SK-N-SH (cell line): ENCODE measurements at regions not wholly inside any gene's neighbourhood (a gene's known extent, or its start where the extent isn't known, plus 50 kb on each side); places are given as distances from the start of the nearest gene placed in this dataset.

Source experiments
- CTCF ChIA-PET: fragments of 300-600, 350-600 bp; formaldehyde crosslinking; extraction: SDS; loops from one replicate; lab custom pipeline; 2021; lab: Yijun Ruan, JAX
- POLR2A ChIA-PET: fragments of 350-600 bp; sonication (Branson Sonifier 250); formaldehyde crosslinking; extraction: SDS; loops from one replicate; lab custom pipeline; 2020; ENCODE audit warnings: antibody characterized with exemption, inconsistent platforms; lab: Yijun Ruan, JAX
- DNase-seq: peaks from one replicate; pipeline ENCODE4 v3.0.0; 2012
- H2AFZ ChIP-seq: fragments of 200-600 bp; sonication (generic); 2 replicates; pipeline ENCODE4 v1.8.1; 2016; ENCODE audit warnings: antibody characterized with exemption, mild to moderate bottlenecking, low read depth
- H3F3A ChIP-seq: fragments of 200-600 bp; sonication (generic); replicated peaks from 2 replicates; pipeline ENCODE3; 2016; ENCODE audit warnings: antibody characterized with exemption, mild to moderate bottlenecking; ENCODE audit not compliant: insufficient read depth
- H3K27ac ChIP-seq, 2 experiments: fragments of 200-500 bp in 1 of 2; fragments of 200-600 bp in 1 of 2; sonication (Bioruptor generic) in 1 of 2; sonication (generic), shearing (Covaris generic) in 1 of 2; 2 replicates each; pipeline versions ENCODE4 v1.5.1 to v1.6.1; 2014 to 2016; ENCODE audit warnings: low read depth in 2 of 2, inconsistent platforms in 1 of 2, low read length in 1 of 2, mild to moderate bottlenecking in 1 of 2, mixed read lengths in 1 of 2
- H3K27me3 ChIP-seq: fragments of 200-600 bp; sonication (generic), shearing (Covaris generic); 2 replicates; pipeline ENCODE4 v1.6.1; 2016; ENCODE audit warnings: mixed run types; ENCODE audit not compliant: insufficient read depth
- H3K36me3 ChIP-seq, 2 experiments: fragments of 200-500 bp in 1 of 2; fragments of 200-600 bp in 1 of 2; sonication (Bioruptor generic) in 1 of 2; sonication (generic) in 1 of 2; replicated peaks in 1 of 2; 2 replicates each; pipeline versions ENCODE3 to v1.5.1; 2014 to 2016; ENCODE audit warnings: low read length in 1 of 2, mild to moderate bottlenecking in 1 of 2; ENCODE audit not compliant: insufficient read depth in 2 of 2, control insufficient read depth in 1 of 2
- H3K4me1 ChIP-seq, 2 experiments: fragments of 200-500 bp in 1 of 2; fragments of 200-600 bp in 1 of 2; sonication (Bioruptor generic) in 1 of 2; sonication (generic), shearing (Covaris generic) in 1 of 2; 2 replicates each; pipeline versions ENCODE4 v1.5.1 to v1.6.1; 2014 to 2016; ENCODE audit warnings: low read depth in 1 of 2, low read length in 1 of 2, mixed run types in 1 of 2; ENCODE audit not compliant: insufficient read depth in 2 of 2, control insufficient read depth in 1 of 2
- H3K4me2 ChIP-seq: fragments of 200-600 bp; sonication (generic), shearing (Covaris generic); 2 replicates; pipeline ENCODE4 v1.6.1; 2017; ENCODE audit warnings: mixed run types
- H3K4me3 ChIP-seq, 2 experiments: fragments of 200-500 bp in 1 of 2; fragments of 200-600 bp in 1 of 2; sonication (Bioruptor generic) in 1 of 2; sonication (generic), shearing (Covaris generic) in 1 of 2; 2 replicates each; pipeline versions ENCODE4 v1.5.1 to v1.8.1; 2014 to 2016; ENCODE audit warnings: low read depth in 2 of 2, inconsistent platforms in 1 of 2, low read length in 1 of 2, mild to moderate bottlenecking in 1 of 2, mixed read lengths in 1 of 2, moderate library complexity in 1 of 2
- H3K79me2 ChIP-seq: fragments of 200-600 bp; sonication (generic); 2 replicates; pipeline ENCODE4 v1.8.1; 2017; ENCODE audit warnings: mild to moderate bottlenecking; ENCODE audit not compliant: insufficient read depth
- H3K9ac ChIP-seq: fragments of 200-600 bp; sonication (generic); 2 replicates; pipeline ENCODE4 v1.6.1; 2017; ENCODE audit warnings: mixed run types
- H3K9me2 ChIP-seq: fragments of 200-600 bp; sonication (generic); 2 replicates; pipeline ENCODE4 v1.6.1; 2017; ENCODE audit warnings: mixed run types
- H3K9me3 ChIP-seq: fragments of 200-600 bp; sonication (generic); 2 replicates; pipeline ENCODE4 v1.6.1; 2017; ENCODE audit warnings: mixed run types, mild to moderate bottlenecking, moderate library complexity
- H4K20me1 ChIP-seq: fragments of 200-600 bp; sonication (generic); 2 replicates; pipeline ENCODE4 v1.6.1; 2017; ENCODE audit warnings: mild to moderate bottlenecking, mixed run types; ENCODE audit not compliant: insufficient read depth
- CHD2 ChIP-seq: fragments of 150-350 bp; IDR thresholded peaks from 2 replicates; pipeline ENCODE4 v1.6.1; 2018; ENCODE audit warnings: low read length; ENCODE audit not compliant: partially characterized antibody
- CTCF ChIP-seq: fragments of 200-600 bp; sonication (generic); IDR thresholded peaks from 2 replicates; pipeline ENCODE4 v1.6.1; 2017; ENCODE audit warnings: antibody characterized with exemption, mild to moderate bottlenecking, moderate library complexity
- EP300 ChIP-seq, 2 experiments: IDR thresholded peaks; 2 replicates each; pipeline versions ENCODE4 v1.4.0 to v1.6.1; 2012; ENCODE audit warnings: borderline replicate concordance in 1 of 2, low read depth in 1 of 2, low read length in 1 of 2
- FOSL2 ChIP-seq: IDR thresholded peaks from 2 replicates; pipeline ENCODE4 v1.4.0; 2012; ENCODE audit warnings: low read depth, mild to moderate bottlenecking, moderate library complexity, borderline replicate concordance
- FOXM1 ChIP-seq: IDR thresholded peaks from 2 replicates; pipeline ENCODE4 v1.4.0; 2012; ENCODE audit warnings: low read depth, mild to moderate bottlenecking
- GABPA ChIP-seq: IDR thresholded peaks from 2 replicates; pipeline ENCODE4 v1.4.0; 2012; ENCODE audit warnings: low read depth, mild to moderate bottlenecking
- IRF3 ChIP-seq: fragments of 150-350 bp; IDR thresholded peaks from 2 replicates; pipeline ENCODE4 v1.6.1; 2016; ENCODE audit warnings: mild to moderate bottlenecking, low read depth, low read length
- MEF2A ChIP-seq: IDR thresholded peaks from 2 replicates; pipeline ENCODE4 v1.4.0; 2012; ENCODE audit warnings: low read depth, borderline replicate concordance
- NRF1 ChIP-seq: IDR thresholded peaks from 2 replicates; pipeline ENCODE4 v1.6.1; 2012; ENCODE audit warnings: low read depth, mild to moderate bottlenecking, low read length
- POLR2AphosphoS5 ChIP-seq: IDR thresholded peaks from 2 replicates; pipeline ENCODE4 v1.6.1; 2012; ENCODE audit warnings: low read depth, low read length
- RXRA ChIP-seq: IDR thresholded peaks from 2 replicates; pipeline ENCODE4 v1.4.0; 2012; ENCODE audit warnings: low read depth, mild to moderate bottlenecking, borderline replicate concordance
- SMC3 ChIP-seq: IDR thresholded peaks from 2 replicates; pipeline ENCODE4 v1.6.1; 2012; ENCODE audit warnings: low read depth, low read length, improper control_type of control experiment
- TAF1 ChIP-seq: IDR thresholded peaks from 2 replicates; pipeline ENCODE4 v1.6.1; 2012; ENCODE audit warnings: low read depth, mild to moderate bottlenecking, low read length, moderate library complexity, borderline replicate concordance
- TEAD4 ChIP-seq: IDR thresholded peaks from 2 replicates; pipeline ENCODE4 v1.4.0; 2012; ENCODE audit warnings: mild to moderate bottlenecking, borderline replicate concordance; ENCODE audit not compliant: insufficient read depth
- WGBS: methylation state at CpG from one replicate; pipeline ENCODE4 v1.1.6; 2017; ENCODE audit warnings: low lambda C conversion rate; 5-methylcytosine and 5-hydroxymethylcytosine counted together
- TF ChIP-seq, protein P1 (sequence below): IDR thresholded peaks from 2 replicates; pipeline ENCODE4 v1.4.0; 2012; ENCODE audit warnings: low read depth, borderline replicate concordance
- TF ChIP-seq, protein P2 (sequence below): fragments of 150-350 bp; IDR thresholded peaks from 2 replicates; pipeline ENCODE4 v1.6.1; 2017; ENCODE audit warnings: antibody characterized with exemption, low read length, low read depth, borderline replicate concordance
- TF ChIP-seq, protein P3 (sequence below): IDR thresholded peaks from 2 replicates; pipeline ENCODE4 v1.4.0; 2012; ENCODE audit warnings: low read depth, borderline replicate concordance

- no peak for DNase-seq
- Histone ChIP-seq H3K9ac (no peak overlapping the region), H3K4me1 (peaks cover 0 to 8% of the 10 kb centered on the region in 2 experiments; a peak in 1 of 4 replicates), H3K79me2 (no peaks in the 10 kb centered on the region), H4K20me1 (no peaks in the 10 kb centered on the region), H3K4me2 (no peak overlapping the region), H3K27ac (no peak overlapping the region), H3K36me3 (no peaks in the 10 kb centered on the region), H2AFZ (no peak overlapping the region), H3K27me3 (no peaks in the 10 kb centered on the region), H3K9me3 (no peaks in the 10 kb centered on the region), H3K4me3 (no peak overlapping the region), H3F3A (no peaks in the 10 kb centered on the region), H3K9me2 (0 out of 2 replicates have a peak, but pooled peaks cover 2% of the 10 kb centered on the region)
- CTCF ChIA-PET, result interaction anchor here (1.6 kb wide), 2 partner anchors 10 to 47 kb away, joined by 3 to 4 read pairs; no protein-coding TSS in a partner anchor
- WGBS, result 22% methylated on average over 16 of the region's 16 CpGs
- TF ChIP-seq MEF2A (no peak), CHD2 (no peak), TEAD4 (no peak), FOSL2 (no peak), FOXM1 (no peak), CTCF (no peak), IRF3 (no peak), RXRA (no peak), GABPA (no peak), POLR2AphosphoS5 (no peak), NRF1 (no peak), EP300 (IDR thresholded peaks at IDR 0.05; ENCODE audit: borderline replicate concordance in 1 of 2, low read depth in 1 of 2, low read length in 1 of 2) (no peak), SMC3 (no peak), TAF1 (no peak)
- TF ChIP-seq, protein P1, sequence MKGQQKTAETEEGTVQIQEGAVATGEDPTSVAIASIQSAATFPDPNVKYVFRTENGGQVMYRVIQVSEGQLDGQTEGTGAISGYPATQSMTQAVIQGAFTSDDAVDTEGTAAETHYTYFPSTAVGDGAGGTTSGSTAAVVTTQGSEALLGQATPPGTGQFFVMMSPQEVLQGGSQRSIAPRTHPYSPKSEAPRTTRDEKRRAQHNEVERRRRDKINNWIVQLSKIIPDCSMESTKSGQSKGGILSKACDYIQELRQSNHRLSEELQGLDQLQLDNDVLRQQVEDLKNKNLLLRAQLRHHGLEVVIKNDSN, result no peak
- TF ChIP-seq, protein P2, sequence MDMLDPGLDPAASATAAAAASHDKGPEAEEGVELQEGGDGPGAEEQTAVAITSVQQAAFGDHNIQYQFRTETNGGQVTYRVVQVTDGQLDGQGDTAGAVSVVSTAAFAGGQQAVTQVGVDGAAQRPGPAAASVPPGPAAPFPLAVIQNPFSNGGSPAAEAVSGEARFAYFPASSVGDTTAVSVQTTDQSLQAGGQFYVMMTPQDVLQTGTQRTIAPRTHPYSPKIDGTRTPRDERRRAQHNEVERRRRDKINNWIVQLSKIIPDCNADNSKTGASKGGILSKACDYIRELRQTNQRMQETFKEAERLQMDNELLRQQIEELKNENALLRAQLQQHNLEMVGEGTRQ, result no peak
- TF ChIP-seq, protein P3, sequence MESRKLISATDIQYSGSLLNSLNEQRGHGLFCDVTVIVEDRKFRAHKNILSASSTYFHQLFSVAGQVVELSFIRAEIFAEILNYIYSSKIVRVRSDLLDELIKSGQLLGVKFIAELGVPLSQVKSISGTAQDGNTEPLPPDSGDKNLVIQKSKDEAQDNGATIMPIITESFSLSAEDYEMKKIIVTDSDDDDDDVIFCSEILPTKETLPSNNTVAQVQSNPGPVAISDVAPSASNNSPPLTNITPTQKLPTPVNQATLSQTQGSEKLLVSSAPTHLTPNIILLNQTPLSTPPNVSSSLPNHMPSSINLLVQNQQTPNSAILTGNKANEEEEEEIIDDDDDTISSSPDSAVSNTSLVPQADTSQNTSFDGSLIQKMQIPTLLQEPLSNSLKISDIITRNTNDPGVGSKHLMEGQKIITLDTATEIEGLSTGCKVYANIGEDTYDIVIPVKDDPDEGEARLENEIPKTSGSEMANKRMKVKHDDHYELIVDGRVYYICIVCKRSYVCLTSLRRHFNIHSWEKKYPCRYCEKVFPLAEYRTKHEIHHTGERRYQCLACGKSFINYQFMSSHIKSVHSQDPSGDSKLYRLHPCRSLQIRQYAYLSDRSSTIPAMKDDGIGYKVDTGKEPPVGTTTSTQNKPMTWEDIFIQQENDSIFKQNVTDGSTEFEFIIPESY, result no peak
- POLR2A ChIA-PET, result no interaction called here
Observed at GRCh38 chr6:167744681-167745669, 81.7 kb upstream of the AFDN start.
